Mesothelial cell of epicardium (in vitro differentiated cells): ENCODE measurements at regions not wholly inside any gene's neighbourhood (a gene's known extent, or its start where the extent isn't known, plus 50 kb on each side); places are given as distances from the start of the nearest gene placed in this dataset.

Source experiments
- DNase-seq, 2 experiments: peaks; one replicate each; pipeline ENCODE4 v3.0.0; 2021; ENCODE audit warnings: low spot score in 2 of 2; ENCODE audit not compliant: unreplicated experiment in 2 of 2
- H3K27ac Mint-ChIP-seq: 2 replicates; pipeline ENCODE4 v1.8.0; 2021; ENCODE audit warnings: mixed read lengths
- H3K27me3 Mint-ChIP-seq: 2 replicates; pipeline ENCODE4 v1.8.0; 2021; ENCODE audit warnings: low read depth, mixed read lengths
- H3K36me3 Mint-ChIP-seq: 2 replicates; pipeline ENCODE4 v1.8.0; 2021; ENCODE audit warnings: mixed read lengths
- H3K4me1 Mint-ChIP-seq: 2 replicates; pipeline ENCODE4 v1.8.0; 2021; ENCODE audit warnings: mixed read lengths
- H3K4me3 Mint-ChIP-seq: 2 replicates; pipeline ENCODE4 v1.8.0; 2021; ENCODE audit warnings: mild to moderate bottlenecking, moderate library complexity, mixed read lengths
- H3K9me3 Mint-ChIP-seq: 2 replicates; pipeline ENCODE4 v1.8.0; 2021; ENCODE audit warnings: mixed read lengths
- TF ChIP-seq, protein P1 (sequence below): fragments of 200-600 bp; sonication (generic); IDR thresholded peaks from one replicate; pipeline ENCODE4 v1.5.0; 2021; ENCODE audit warnings: antibody characterized with exemption; ENCODE audit not compliant: unreplicated experiment

DNA sequence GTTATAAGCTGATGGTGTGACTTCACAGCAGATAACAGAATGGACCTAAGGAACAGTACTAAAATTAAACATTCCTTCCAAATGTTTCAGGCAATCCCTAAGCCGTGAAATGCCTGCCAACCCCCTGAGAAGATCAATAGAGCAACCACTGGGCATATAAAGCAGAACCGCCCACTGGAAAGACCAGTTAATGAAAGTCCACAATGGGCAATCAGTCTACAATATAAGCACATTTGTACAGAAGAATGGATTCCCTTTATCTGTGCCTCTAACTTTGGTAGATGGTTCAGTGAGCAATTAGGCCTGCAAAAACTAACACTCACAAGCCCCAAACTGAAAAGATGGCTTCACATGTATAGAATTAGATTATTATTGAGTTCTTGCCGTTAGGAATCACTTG, 286.6 kb downstream of the UBE3D start:
- Mint-ChIP-seq H3K27ac (no peak overlapping the region), H3K4me3 (no peak overlapping the region), H3K4me1 (no peaks in the 10 kb centered on the region), H3K9me3 (no peaks in the 10 kb centered on the region), H3K27me3 (no peaks in the 10 kb centered on the region), H3K36me3 (no peaks in the 10 kb centered on the region)
- TF ChIP-seq, protein P1, sequence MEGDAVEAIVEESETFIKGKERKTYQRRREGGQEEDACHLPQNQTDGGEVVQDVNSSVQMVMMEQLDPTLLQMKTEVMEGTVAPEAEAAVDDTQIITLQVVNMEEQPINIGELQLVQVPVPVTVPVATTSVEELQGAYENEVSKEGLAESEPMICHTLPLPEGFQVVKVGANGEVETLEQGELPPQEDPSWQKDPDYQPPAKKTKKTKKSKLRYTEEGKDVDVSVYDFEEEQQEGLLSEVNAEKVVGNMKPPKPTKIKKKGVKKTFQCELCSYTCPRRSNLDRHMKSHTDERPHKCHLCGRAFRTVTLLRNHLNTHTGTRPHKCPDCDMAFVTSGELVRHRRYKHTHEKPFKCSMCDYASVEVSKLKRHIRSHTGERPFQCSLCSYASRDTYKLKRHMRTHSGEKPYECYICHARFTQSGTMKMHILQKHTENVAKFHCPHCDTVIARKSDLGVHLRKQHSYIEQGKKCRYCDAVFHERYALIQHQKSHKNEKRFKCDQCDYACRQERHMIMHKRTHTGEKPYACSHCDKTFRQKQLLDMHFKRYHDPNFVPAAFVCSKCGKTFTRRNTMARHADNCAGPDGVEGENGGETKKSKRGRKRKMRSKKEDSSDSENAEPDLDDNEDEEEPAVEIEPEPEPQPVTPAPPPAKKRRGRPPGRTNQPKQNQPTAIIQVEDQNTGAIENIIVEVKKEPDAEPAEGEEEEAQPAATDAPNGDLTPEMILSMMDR: no peak
- DNase-seq: no peak

DNA sequence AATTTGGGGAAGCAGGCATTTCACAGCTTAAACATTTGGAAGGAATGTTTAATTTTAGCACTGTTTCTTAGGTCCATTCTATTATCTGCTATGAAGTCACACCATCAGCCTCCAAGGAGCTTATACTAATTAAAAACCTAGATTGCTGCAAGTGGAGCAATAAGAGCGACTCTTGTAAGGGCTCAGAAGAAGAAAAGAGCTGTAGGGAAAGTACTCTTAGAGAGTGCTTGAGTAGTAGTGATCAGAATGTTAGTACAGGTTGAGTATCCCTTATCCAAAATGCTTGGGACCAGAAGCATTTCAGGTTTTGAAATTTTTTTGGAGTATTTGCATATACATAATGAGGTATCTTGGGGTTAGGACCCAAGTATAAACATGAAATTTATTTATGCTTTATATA, 285.3 kb downstream of the UBE3D start:
- no peak for DNase-seq
- H3K4me1 Mint-ChIP-seq: peaks cover 2% of the 10 kb centered on the region
- no peaks in the 10 kb centered on the region for H3K27me3 Mint-ChIP-seq
- no peaks in the 10 kb centered on the region for H3K36me3 Mint-ChIP-seq
- H3K4me3 Mint-ChIP-seq: no peak overlapping the region
- TF ChIP-seq, protein P1: no peak
- no peak overlapping the region for H3K27ac Mint-ChIP-seq
- H3K9me3 Mint-ChIP-seq: no peaks in the 10 kb centered on the region

DNA sequence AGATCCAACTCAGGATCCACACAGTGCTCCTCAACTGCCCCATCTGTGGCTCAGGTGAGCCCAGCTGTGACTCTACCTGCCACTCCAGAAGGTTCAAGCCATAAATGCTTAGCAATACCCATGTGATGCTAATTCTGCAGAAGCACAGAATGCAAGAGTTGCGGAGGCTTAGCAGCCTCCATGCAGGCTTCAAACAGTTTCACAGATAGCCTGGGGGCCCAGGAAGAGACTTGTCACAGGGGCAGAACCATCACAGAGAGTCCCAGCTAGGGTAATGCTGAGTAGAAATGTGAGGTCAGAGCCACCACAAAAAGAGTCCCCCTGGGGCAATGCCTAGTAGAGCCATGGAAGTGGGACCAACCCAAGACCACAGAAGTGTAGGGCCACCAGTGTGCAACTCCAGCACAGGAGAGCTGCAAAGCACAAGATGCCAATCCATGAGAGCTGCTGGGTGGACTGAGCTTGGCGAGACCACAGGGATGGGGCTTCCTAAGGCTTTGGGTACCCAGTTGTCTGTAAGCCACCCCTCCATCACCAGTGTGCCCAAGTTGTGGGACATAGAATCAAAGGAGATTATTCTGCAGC, 283.9 kb downstream of the UBE3D start:
- Mint-ChIP-seq H3K36me3 (no peaks in the 10 kb centered on the region), H3K27ac (no peak overlapping the region), H3K27me3 (no peaks in the 10 kb centered on the region), H3K4me1 (peaks cover 6% of the 10 kb centered on the region), H3K4me3 (no peak overlapping the region), H3K9me3 (no peaks in the 10 kb centered on the region)
- TF ChIP-seq, protein P1: no peak
- DNase-seq: no peak

DNA sequence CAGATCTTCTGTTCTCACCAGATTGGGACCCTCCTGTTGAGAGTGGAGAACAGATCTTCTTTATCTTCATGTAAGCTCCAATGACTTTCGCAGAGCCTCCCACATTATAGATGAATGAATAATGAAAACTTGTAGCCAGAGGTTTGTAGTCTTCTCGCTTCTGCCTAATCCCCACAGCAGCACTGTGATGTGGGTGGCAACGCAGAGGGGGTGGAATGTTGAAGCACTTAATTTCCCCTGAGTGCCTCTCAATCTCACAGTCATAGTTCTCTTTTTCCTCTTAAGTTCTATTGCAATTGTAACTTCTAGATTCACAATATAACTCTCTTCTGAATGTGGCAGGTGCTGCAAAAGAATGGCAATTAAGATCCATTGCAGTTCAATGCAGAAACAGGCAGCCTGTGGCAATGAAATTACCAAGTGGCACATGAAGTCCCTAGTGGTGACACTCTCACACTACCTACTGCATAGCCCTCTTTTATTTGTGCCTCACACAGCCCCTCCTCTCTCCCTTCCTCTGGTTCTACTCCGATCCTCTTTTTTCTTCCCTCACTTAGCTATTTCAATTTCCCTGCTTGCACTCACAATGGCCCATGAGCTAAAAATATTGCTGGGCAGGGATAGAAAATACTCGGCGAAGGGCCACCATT, 281.9 kb downstream of the UBE3D start:
- peaks cover 6% of the 10 kb centered on the region for H3K4me1 Mint-ChIP-seq
- TF ChIP-seq, protein P1: no peak
- no peaks in the 10 kb centered on the region for H3K27me3 Mint-ChIP-seq
- DNase-seq: no peak
- H3K4me3 Mint-ChIP-seq: no peak overlapping the region
- no peak overlapping the region for H3K27ac Mint-ChIP-seq
- H3K36me3 Mint-ChIP-seq: no peaks in the 10 kb centered on the region
- no peaks in the 10 kb centered on the region for H3K9me3 Mint-ChIP-seq

DNA sequence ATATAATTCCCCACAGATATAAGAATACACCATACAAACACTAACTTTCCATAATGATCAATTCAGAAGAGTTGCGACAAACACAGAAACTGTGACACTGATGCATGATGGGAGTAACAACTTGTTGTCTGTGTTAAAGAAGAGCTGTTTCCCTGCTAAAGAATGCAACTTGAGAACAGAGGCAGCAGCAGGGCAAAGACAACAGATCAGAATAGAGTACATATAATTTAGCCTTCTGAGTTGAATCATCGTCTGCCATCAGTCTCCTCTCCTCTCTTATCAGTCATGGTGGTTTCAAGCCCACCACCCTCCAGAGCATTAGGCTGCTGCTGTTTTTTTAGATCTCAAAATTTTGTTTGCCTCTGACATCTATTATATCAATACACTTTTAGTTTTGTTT, 280.4 kb downstream of the UBE3D start:
- Mint-ChIP-seq H3K4me1 (peaks cover 6% of the 10 kb centered on the region), H3K36me3 (no peaks in the 10 kb centered on the region), H3K9me3 (peaks cover 3% of the 10 kb centered on the region), H3K4me3 (no peak overlapping the region), H3K27me3 (no peaks in the 10 kb centered on the region), H3K27ac (no peak overlapping the region)
- DNase-seq: no peak
- TF ChIP-seq, protein P1: no peak
